Hepatocyte (in vitro differentiated cells): ENCODE measurements at regions not wholly inside any gene's neighbourhood (a gene's known extent, or its start where the extent isn't known, plus 50 kb on each side); places are given as distances from the start of the nearest gene placed in this dataset.

Experiments
- DNase-seq: peaks from one replicate; pipeline ENCODE4 v3.0.0-alpha.2; 2016; ENCODE audit warnings: low spot score
- H2AFZ ChIP-seq: fragments of 200-600 bp; sonication (generic); 2 replicates; pipeline ENCODE4 v1.6.0; 2016; ENCODE audit warnings: antibody characterized with exemption, mild to moderate bottlenecking
- H3K27ac ChIP-seq: fragments of 200-600 bp; sonication (generic); 2 replicates; pipeline ENCODE4 v1.5.1; 2016; ENCODE audit warnings: mild to moderate bottlenecking
- H3K27me3 ChIP-seq: fragments of 200-600 bp; sonication (generic); 2 replicates; pipeline ENCODE4 v1.6.1; 2016
- H3K36me3 ChIP-seq: fragments of 200-600 bp; sonication (generic); replicated peaks from 2 replicates; pipeline ENCODE4 v1.5.1; 2016; ENCODE audit warnings: low read depth; ENCODE audit not compliant: insufficient read depth
- H3K4me1 ChIP-seq: fragments of 200-600 bp; sonication (generic); 2 replicates; pipeline ENCODE4 v1.5.1; 2016; ENCODE audit warnings: mild to moderate bottlenecking, moderate library complexity; ENCODE audit not compliant: insufficient read depth
- H3K4me2 ChIP-seq: fragments of 200-600 bp; sonication (generic); 2 replicates; pipeline ENCODE4 v1.6.0; 2016
- H3K4me3 ChIP-seq: fragments of 200-600 bp; sonication (generic); 2 replicates; pipeline ENCODE4 v1.5.1; 2016; ENCODE audit warnings: mild to moderate bottlenecking
- H3K79me2 ChIP-seq: fragments of 200-600 bp; sonication (generic); 2 replicates; pipeline ENCODE4 v1.6.0; 2017; ENCODE audit warnings: mild to moderate bottlenecking
- H3K9me2 ChIP-seq: fragments of 200-600 bp; sonication (generic); replicated peaks from 2 replicates; pipeline ENCODE4 v1.6.0; 2017; ENCODE audit warnings: mild to moderate bottlenecking; ENCODE audit not compliant: insufficient read depth
- H3K9me3 ChIP-seq: fragments of 200-600 bp; sonication (generic); 2 replicates; pipeline ENCODE4 v1.5.1; 2016; ENCODE audit warnings: low read depth, mild to moderate bottlenecking
- H4K20me1 ChIP-seq: fragments of 200-600 bp; sonication (generic); 2 replicates; pipeline ENCODE4 v1.6.0; 2016; ENCODE audit warnings: mild to moderate bottlenecking; ENCODE audit not compliant: insufficient read depth, poor library complexity, severe bottlenecking
- EZH2 ChIP-seq: fragments of 200-600 bp; sonication (generic); IDR thresholded peaks from 2 replicates; pipeline ENCODE4 v1.6.1; 2016; ENCODE audit warnings: antibody characterized with exemption, mild to moderate bottlenecking, borderline replicate concordance
- EZH2phosphoT487 ChIP-seq: fragments of 200-600 bp; sonication (generic); IDR thresholded peaks from one replicate; pipeline ENCODE4 v1.6.1; 2018; ENCODE audit warnings: antibody characterized with exemption, mild to moderate bottlenecking, low read depth, moderate library complexity; ENCODE audit not compliant: unreplicated experiment, severe bottlenecking
- WGBS: methylation state at CpG from one replicate; pipeline ENCODE4 v1.1.6; 2016; ENCODE audit warnings: low lambda C conversion rate; ENCODE audit errors: missing lambda C conversion rate; 5-methylcytosine and 5-hydroxymethylcytosine counted together
- TF ChIP-seq, protein P1 (sequence below): fragments of 200-600 bp; sonication (generic); IDR thresholded peaks from 2 replicates; pipeline ENCODE4 v1.5.1; 2016; ENCODE audit warnings: antibody characterized with exemption, mild to moderate bottlenecking; ENCODE audit not compliant: poor library complexity

DNA sequence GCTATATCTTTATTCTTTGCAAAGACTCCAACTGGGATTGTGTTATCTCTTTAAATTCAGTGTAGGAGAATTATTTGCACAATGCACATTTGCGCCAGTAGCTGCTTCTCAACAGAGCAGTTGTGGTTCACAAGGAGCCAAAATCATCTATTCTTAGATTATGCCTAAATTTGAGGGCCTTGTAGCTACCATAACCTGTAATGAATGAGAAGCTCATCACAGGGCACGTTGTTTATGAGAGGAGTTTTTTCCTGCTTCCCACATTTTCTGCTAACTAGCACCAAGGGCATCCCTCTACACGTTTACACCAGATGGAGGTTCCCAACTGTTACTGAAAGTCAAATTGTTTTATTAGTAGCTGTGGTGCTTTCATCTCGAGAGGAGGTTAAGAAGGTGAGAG lies 322.4 kb downstream of the TMEM161B start:
- H3K4me3 ChIP-seq, result no peak overlapping the region
- 74% methylated on average over 4 of the region's 4 CpGs for WGBS
- H3K9me3 ChIP-seq, result no peaks in the 10 kb centered on the region
- no peaks in the 10 kb centered on the region for H3K9me2 ChIP-seq
- no peak overlapping the region for H3K27ac ChIP-seq
- no peaks in the 10 kb centered on the region for H3K79me2 ChIP-seq
- no peak for TF ChIP-seq EZH2
- TF ChIP-seq, protein P1, sequence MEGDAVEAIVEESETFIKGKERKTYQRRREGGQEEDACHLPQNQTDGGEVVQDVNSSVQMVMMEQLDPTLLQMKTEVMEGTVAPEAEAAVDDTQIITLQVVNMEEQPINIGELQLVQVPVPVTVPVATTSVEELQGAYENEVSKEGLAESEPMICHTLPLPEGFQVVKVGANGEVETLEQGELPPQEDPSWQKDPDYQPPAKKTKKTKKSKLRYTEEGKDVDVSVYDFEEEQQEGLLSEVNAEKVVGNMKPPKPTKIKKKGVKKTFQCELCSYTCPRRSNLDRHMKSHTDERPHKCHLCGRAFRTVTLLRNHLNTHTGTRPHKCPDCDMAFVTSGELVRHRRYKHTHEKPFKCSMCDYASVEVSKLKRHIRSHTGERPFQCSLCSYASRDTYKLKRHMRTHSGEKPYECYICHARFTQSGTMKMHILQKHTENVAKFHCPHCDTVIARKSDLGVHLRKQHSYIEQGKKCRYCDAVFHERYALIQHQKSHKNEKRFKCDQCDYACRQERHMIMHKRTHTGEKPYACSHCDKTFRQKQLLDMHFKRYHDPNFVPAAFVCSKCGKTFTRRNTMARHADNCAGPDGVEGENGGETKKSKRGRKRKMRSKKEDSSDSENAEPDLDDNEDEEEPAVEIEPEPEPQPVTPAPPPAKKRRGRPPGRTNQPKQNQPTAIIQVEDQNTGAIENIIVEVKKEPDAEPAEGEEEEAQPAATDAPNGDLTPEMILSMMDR, result no peak
- TF ChIP-seq EZH2phosphoT487, result no peak
- no peaks in the 10 kb centered on the region for H3K4me1 ChIP-seq
- H3K36me3 ChIP-seq, result no peaks in the 10 kb centered on the region
- no peak overlapping the region for H3K4me2 ChIP-seq
- H2AFZ ChIP-seq, result no peak overlapping the region
- no peaks in the 10 kb centered on the region for H3K27me3 ChIP-seq
- no peaks in the 10 kb centered on the region for H4K20me1 ChIP-seq
- no peak for DNase-seq

DNA sequence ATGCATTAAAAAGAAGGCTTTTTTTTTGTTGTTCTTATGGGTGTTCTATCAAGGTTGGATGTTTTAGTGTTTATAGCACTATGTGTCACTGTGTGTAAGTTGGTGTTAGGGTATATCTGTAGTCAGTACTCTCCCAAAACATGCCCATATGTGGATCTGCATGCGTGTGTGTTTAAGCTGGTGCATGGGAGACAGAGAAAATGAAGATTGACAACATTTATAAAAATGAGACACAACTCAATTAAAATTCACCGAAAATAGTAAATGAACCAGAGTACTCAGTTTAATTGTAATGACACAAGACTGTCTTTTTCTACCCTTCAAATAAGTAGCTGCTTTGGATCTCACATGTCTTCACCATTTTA lies 323.4 kb downstream of the TMEM161B start:
- DNase-seq, result no peak
- Histone ChIP-seq H2AFZ (no peak overlapping the region), H3K27me3 (no peaks in the 10 kb centered on the region), H3K27ac (no peak overlapping the region), H3K9me2 (no peaks in the 10 kb centered on the region), H3K4me3 (no peak overlapping the region), H4K20me1 (no peaks in the 10 kb centered on the region), H3K4me2 (no peak overlapping the region), H3K79me2 (no peaks in the 10 kb centered on the region), H3K9me3 (no peaks in the 10 kb centered on the region), H3K36me3 (no peaks in the 10 kb centered on the region), H3K4me1 (no peaks in the 10 kb centered on the region)
- TF ChIP-seq, protein P1, result no peak
- no peak for TF ChIP-seq EZH2
- no peak for TF ChIP-seq EZH2phosphoT487
- 92% methylated on average over 2 of the region's 2 CpGs for WGBS

DNA sequence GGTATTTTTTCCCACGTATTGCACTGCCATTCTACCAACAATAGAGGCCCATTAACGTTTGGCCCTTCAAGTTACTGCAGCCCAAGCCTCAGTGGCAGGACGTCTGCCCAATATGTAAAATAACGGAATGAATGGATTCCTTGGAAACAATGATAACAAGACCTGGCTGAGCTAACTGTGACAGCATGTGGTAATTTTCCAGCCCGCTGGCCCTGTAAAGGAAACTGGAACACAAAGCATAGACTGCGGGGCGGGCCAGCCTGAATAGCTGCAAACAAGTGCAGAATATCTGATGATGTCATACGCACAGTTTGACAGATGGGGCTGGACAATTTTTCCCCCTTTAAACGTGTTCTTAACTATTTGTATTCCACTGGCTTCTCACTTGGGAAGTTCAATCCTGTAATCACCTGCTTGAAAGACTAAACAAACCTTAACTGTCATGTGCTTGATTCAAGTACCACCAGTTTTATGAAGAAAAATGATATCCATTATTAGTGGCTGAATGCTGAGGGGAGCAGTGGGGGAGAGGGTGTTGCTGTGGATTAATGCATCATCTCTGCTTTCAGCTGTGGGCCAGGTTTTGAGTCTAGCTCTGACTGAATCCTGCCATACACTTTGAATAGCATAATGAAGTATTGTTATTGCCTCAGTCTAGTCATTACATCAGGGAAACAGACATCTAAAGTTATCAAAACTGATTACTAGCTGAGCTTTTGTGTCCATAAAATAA lies 323.9 kb downstream of the TMEM161B start:
- Histone ChIP-seq H4K20me1 (no peaks in the 10 kb centered on the region), H2AFZ (no peak overlapping the region), H3K79me2 (no peaks in the 10 kb centered on the region), H3K9me3 (no peaks in the 10 kb centered on the region), H3K4me2 (no peak overlapping the region), H3K27ac (no peak overlapping the region), H3K27me3 (no peaks in the 10 kb centered on the region), H3K9me2 (no peaks in the 10 kb centered on the region), H3K4me1 (no peaks in the 10 kb centered on the region), H3K36me3 (no peaks in the 10 kb centered on the region), H3K4me3 (no peak overlapping the region)
- TF ChIP-seq, protein P1, result no peak
- no peak for TF ChIP-seq EZH2phosphoT487
- no peak for TF ChIP-seq EZH2
- WGBS, result 29% methylated on average over 9 of the region's 9 CpGs
- no peak for DNase-seq

DNA sequence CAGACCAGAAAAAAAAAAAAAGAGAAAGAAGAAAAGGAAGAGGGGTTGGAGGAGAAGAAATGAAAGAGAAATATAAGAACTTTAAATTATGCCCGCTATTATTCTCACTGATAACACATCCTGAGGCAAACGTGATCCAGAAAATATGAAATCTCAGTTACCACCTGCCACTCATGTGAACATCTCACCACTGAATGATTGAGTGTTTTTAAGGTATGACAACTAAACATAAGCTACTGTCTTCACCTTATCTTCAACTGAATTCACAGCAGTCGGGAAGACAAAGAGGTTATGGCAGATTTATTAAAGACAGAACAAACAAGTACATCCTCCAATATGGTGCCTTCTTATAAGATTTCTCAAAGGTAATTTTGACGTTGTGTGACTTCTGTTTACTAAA lies 327.9 kb downstream of the TMEM161B start:
- Histone ChIP-seq H3K27me3 (no peaks in the 10 kb centered on the region), H3K36me3 (no peaks in the 10 kb centered on the region), H2AFZ (no peak overlapping the region), H3K4me1 (no peaks in the 10 kb centered on the region), H3K9me2 (no peaks in the 10 kb centered on the region), H3K4me2 (no peak overlapping the region), H4K20me1 (no peaks in the 10 kb centered on the region), H3K4me3 (no peak overlapping the region), H3K79me2 (no peaks in the 10 kb centered on the region), H3K27ac (no peak overlapping the region), H3K9me3 (no peaks in the 10 kb centered on the region)
- TF ChIP-seq EZH2phosphoT487 (no peak), EZH2 (no peak)
- TF ChIP-seq, protein P1, result no peak
- DNase-seq, result no peak
- WGBS, result 61% methylated on average over 4 of the region's 4 CpGs
